Tibial artery (tissue), 4 donors: ENCODE measurements at regions not wholly inside any gene's neighbourhood (a gene's known extent, or its start where the extent isn't known, plus 50 kb on each side); places are given as distances from the start of the nearest gene placed in this dataset.

Source experiments
- DNase-seq, 2 donors: peaks; one replicate each; pipeline ENCODE4 v3.0.0-alpha.2; 2019
- H3K27ac ChIP-seq, 2 donors: fragments of 200-600 bp; sonication (generic) in 1 of 2; 1 replicate in 1 of 2; 2 replicates in 1 of 2; pipeline ENCODE4 v1.5.1; 2018 to 2019; ENCODE audit warnings: mild to moderate bottlenecking in 1 of 2
- H3K27me3 ChIP-seq, 2 donors: fragments of 200-600 bp; sonication (generic) in 1 of 2; one replicate each; pipeline versions ENCODE4 v1.5.1 to v1.6.0; 2016 to 2019
- H3K36me3 ChIP-seq, 3 donors: fragments of 200-600 bp; sonication (generic) in 2 of 3; one replicate each; pipeline ENCODE4 v1.5.1; 2016 to 2019; ENCODE audit warnings: mild to moderate bottlenecking in 2 of 3
- H3K4me1 ChIP-seq, 4 donors: fragments of 200-600 bp; sonication (generic) in 2 of 4; 1 replicate in 3 of 4; 2 replicates in 1 of 4; pipeline ENCODE4 v1.5.1; 2016 to 2019
- H3K4me3 ChIP-seq, 2 donors: fragments of 200-600 bp; sonication (generic) in 1 of 2; 1 replicate in 1 of 2; 2 replicates in 1 of 2; pipeline ENCODE4 v1.5.1; 2018 to 2019; ENCODE audit warnings: mild to moderate bottlenecking in 2 of 2
- H3K9me3 ChIP-seq, 3 donors: fragments of 200-600 bp; sonication (generic) in 1 of 3; one replicate each; pipeline ENCODE4 v1.5.1; 2016 to 2019
- CTCF ChIP-seq, 2 experiments: fragments of 200-600 bp in 1 of 2; fragments of 450-650 bp in 1 of 2; IDR thresholded peaks; one replicate each; pipeline ENCODE4 v1.5.1; 2017 to 2019; ENCODE audit warnings: antibody characterized with exemption in 2 of 2, mild to moderate bottlenecking in 1 of 2, moderate library complexity in 1 of 2
- intact Hi-C: fragments of 100-400 bp; cut with DNase I; formaldehyde crosslinking; loops from one replicate; pipeline ENCODE4 v1.15.0; 2023; ENCODE audit warnings: low total_unique reads

DNA sequence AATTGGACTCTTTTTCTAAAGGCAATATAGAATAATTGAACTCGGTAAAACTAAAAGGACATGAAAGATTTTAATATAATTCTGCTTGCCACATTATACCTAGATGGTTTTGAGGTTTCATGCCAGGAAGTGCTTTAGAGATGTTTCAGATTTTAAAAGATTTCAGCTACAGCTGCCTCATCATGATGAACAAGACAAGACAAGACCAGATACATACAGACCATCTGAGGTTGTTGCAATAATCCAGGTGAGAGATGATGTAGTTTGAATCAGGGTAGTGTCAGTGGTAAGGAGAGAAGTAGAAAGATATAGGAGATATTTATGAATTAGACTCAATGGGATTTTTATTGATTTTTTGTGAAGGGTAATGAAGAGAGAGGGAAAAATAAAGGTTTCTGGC lies 374.3 kb upstream of the HSF2 start:
- Histone ChIP-seq H3K27ac (no peak overlapping the region), H3K36me3 (no peaks in the 10 kb centered on the region), H3K27me3 (no peaks in the 10 kb centered on the region), H3K4me1 (no peaks in the 10 kb centered on the region), H3K9me3 (no peaks in the 10 kb centered on the region), H3K4me3 (no peak overlapping the region)
- no peak for TF ChIP-seq CTCF (IDR thresholded peaks at IDR 0.05)
- DNase-seq: no peak
- intact Hi-C loops: no loop called here

- no peaks in the 10 kb centered on the region for H3K4me1 ChIP-seq
- no peaks in the 10 kb centered on the region for H3K9me3 ChIP-seq
- TF ChIP-seq CTCF (IDR thresholded peaks at IDR 0.05): no peak
- no peaks in the 10 kb centered on the region for H3K27me3 ChIP-seq
- H3K4me3 ChIP-seq: no peak overlapping the region
- no peaks in the 10 kb centered on the region for H3K36me3 ChIP-seq
- intact Hi-C loops: no loop called here
- DNase-seq: no peak
- H3K27ac ChIP-seq: no peak overlapping the region
Observed at GRCh38 chr6:122026582-122027369, 372.7 kb upstream of the HSF2 start.

DNA sequence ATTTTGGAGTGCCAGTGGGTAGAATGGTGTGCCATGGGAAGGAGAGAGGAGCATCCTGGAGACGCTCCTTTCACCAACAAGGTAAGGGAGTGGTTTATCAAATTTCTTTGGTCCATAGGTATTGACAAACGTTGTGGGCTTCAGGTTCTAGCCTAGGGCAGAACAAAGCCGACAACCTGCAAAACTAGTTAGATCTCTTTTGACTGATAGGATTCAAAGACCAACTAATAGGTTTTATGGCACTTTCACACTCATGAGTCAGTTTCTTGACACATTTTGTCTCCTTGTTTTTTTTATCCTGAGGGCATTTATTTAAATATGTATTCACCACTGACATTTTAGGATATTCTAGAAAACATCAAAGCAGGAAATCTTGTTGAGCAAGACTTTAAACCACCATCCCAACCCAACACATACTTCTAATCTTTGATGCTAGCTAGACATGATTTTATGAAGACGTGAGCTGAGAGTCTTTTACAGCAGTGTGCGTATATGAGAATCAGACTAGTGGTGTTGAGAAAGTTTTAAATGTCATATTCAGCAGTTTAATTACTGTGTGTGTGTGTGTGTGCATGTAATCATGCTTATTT lies 370.4 kb upstream of the HSF2 start:
- Histone ChIP-seq H3K27ac (no peak overlapping the region), H3K4me1 (no peaks in the 10 kb centered on the region), H3K9me3 (no peaks in the 10 kb centered on the region), H3K4me3 (no peak overlapping the region), H3K36me3 (no peaks in the 10 kb centered on the region), H3K27me3 (no peaks in the 10 kb centered on the region)
- no peak for DNase-seq
- intact Hi-C loops: no loop called here
- no peak for TF ChIP-seq CTCF (IDR thresholded peaks at IDR 0.05)

- Histone ChIP-seq H3K27ac (no peak overlapping the region), H3K36me3 (no peaks in the 10 kb centered on the region), H3K4me3 (no peak overlapping the region), H3K9me3 (no peaks in the 10 kb centered on the region), H3K27me3 (no peaks in the 10 kb centered on the region), H3K4me1 (no peaks in the 10 kb centered on the region)
- no peak for DNase-seq
- intact Hi-C loops: loop anchor here (5.0 kb wide), 1 partner anchor 606 kb away; no protein-coding TSS in a partner anchor
- peak; percentile 63 to 72 for TF ChIP-seq CTCF (IDR thresholded peaks at IDR 0.05)
Observed at GRCh38 chr6:122033564-122034181, 365.8 kb upstream of the HSF2 start.

GRCh38 chr6:122035173-122035572 lies 364.3 kb upstream of the HSF2 start:
- TF ChIP-seq CTCF (IDR thresholded peaks at IDR 0.05): no peak
- intact Hi-C loops: loop anchor here (5.0 kb wide), 1 partner anchor 383 kb away; no protein-coding TSS in a partner anchor
- Histone ChIP-seq H3K27ac (no peak overlapping the region), H3K9me3 (no peaks in the 10 kb centered on the region), H3K27me3 (no peaks in the 10 kb centered on the region), H3K4me1 (no peaks in the 10 kb centered on the region), H3K36me3 (no peaks in the 10 kb centered on the region), H3K4me3 (no peak overlapping the region)
- DNase-seq: no peak
